IMR-90 (cell line): ENCODE measurements at regions not wholly inside any gene's neighbourhood (a gene's known extent, or its start where the extent isn't known, plus 50 kb on each side); places are given as distances from the start of the nearest gene placed in this dataset.

Experiments
- ATAC-seq: fragments of 200-7000 bp; cut with Tn5 transposase; 2 replicates; pipeline ENCODE4 v1.9.1; 2020; ENCODE audit warnings: low read depth, mild to moderate bottlenecking, moderate library complexity
- BruUV-seq: library from RNA; stranded (reverse); fragments of 400-500 nt; replicated peaks from 2 replicates; lab custom pipeline; 2021; lab: Mats Ljungman, UMichigan
- CTCF ChIA-PET: fragments of 300-600 bp; formaldehyde crosslinking; extraction: SDS; loops from one replicate; lab custom pipeline; 2021; ENCODE audit warnings: antibody characterized with exemption; lab: Yijun Ruan, JAX
- POLR2A ChIA-PET: fragments of 300-600 bp; sonication (Branson Sonifier 250); formaldehyde crosslinking; loops from one replicate; lab custom pipeline; 2022; ENCODE audit warnings: antibody characterized with exemption; ENCODE audit not compliant: unreplicated experiment; lab: Charles Lee
- DNase-seq: peaks from one replicate; pipeline ENCODE4 v3.0.0; 2013
- H2AFZ ChIP-seq: replicated peaks from 2 replicates; pipeline ENCODE3; 2013; ENCODE audit warnings: low read length, mild to moderate bottlenecking; ENCODE audit not compliant: poor library complexity
- H2AK5ac ChIP-seq: 2 replicates; pipeline ENCODE4 v1.6.1; 2013; ENCODE audit warnings: low read depth, low read length, inconsistent platforms
- H2AK9ac ChIP-seq: replicated peaks from 2 replicates; pipeline ENCODE3; 2013; ENCODE audit warnings: mild to moderate bottlenecking, low read depth, low read length, moderate library complexity; ENCODE audit not compliant: poor library complexity
- H2BK120ac ChIP-seq: 2 replicates; pipeline ENCODE4 v1.6.1; 2013; ENCODE audit warnings: low read depth, low read length, inconsistent platforms
- H2BK15ac ChIP-seq: 3 replicates; pipeline ENCODE4 v1.6.1; 2013; ENCODE audit warnings: low read depth, low read length, inconsistent platforms
- H2BK20ac ChIP-seq: 2 replicates; pipeline ENCODE4 v1.6.1; 2013; ENCODE audit warnings: low read depth, mild to moderate bottlenecking, inconsistent platforms, low read length, moderate library complexity
- H2BK5ac ChIP-seq: 2 replicates; pipeline ENCODE4 v1.6.1; 2013; ENCODE audit warnings: mild to moderate bottlenecking, low read depth, low read length, inconsistent platforms; ENCODE audit not compliant: poor library complexity, severe bottlenecking
- H3K14ac ChIP-seq: replicated peaks from 2 replicates; pipeline ENCODE4 v1.6.1; 2013; ENCODE audit warnings: low read depth, low read length, inconsistent platforms
- H3K18ac ChIP-seq: 2 replicates; pipeline ENCODE4 v1.6.1; 2013; ENCODE audit warnings: low read depth, low read length, control low read depth
- H3K23ac ChIP-seq: 2 replicates; pipeline ENCODE4 v1.6.1; 2013; ENCODE audit warnings: low read depth, low read length, inconsistent platforms
- H3K27ac ChIP-seq: 2 replicates; pipeline ENCODE4 v1.5.1; 2013; ENCODE audit warnings: mild to moderate bottlenecking, control low read depth, low read length; ENCODE audit not compliant: insufficient read depth
- H3K27me3 ChIP-seq: 2 replicates; pipeline ENCODE4 v1.6.1; 2013; ENCODE audit warnings: low read length; ENCODE audit not compliant: control insufficient read depth, insufficient read depth
- H3K36me3 ChIP-seq: 2 replicates; pipeline ENCODE4 v1.6.1; 2013; ENCODE audit warnings: low read length, mixed read lengths; ENCODE audit not compliant: control insufficient read depth, insufficient read depth
- H3K4ac ChIP-seq: 2 replicates; pipeline ENCODE4 v1.6.1; 2013; ENCODE audit warnings: low read depth, low read length, inconsistent platforms
- H3K4me1 ChIP-seq: 2 replicates; pipeline ENCODE4 v1.6.1; 2013; ENCODE audit warnings: low read length, mixed read lengths; ENCODE audit not compliant: control insufficient read depth, insufficient read depth
- H3K4me2 ChIP-seq: 2 replicates; pipeline ENCODE4 v1.6.1; 2013; ENCODE audit warnings: low read depth, mild to moderate bottlenecking, control low read depth, low read length, moderate library complexity
- H3K4me3 ChIP-seq: 2 replicates; pipeline ENCODE4 v1.5.1; 2013; ENCODE audit warnings: low read depth, mild to moderate bottlenecking, control low read depth, low read length, moderate library complexity; ENCODE audit not compliant: insufficient read depth
- H3K56ac ChIP-seq: 2 replicates; pipeline ENCODE4 v1.6.1; 2013; ENCODE audit warnings: low read length, inconsistent platforms; ENCODE audit not compliant: insufficient read depth; ENCODE audit errors: extremely low read depth
- H3K79me1 ChIP-seq, 2 experiments: 2 replicates each; pipeline ENCODE4 v1.6.1; 2013; ENCODE audit warnings: low read length in 2 of 2, inconsistent platforms in 1 of 2, low read depth in 1 of 2
- H3K9ac ChIP-seq: 2 replicates; pipeline ENCODE4 v1.6.1; 2013; ENCODE audit warnings: low read depth, low read length, control low read depth
- H3K9me1 ChIP-seq: 2 replicates; pipeline ENCODE4 v1.6.1; 2013; ENCODE audit warnings: low read length, inconsistent platforms; ENCODE audit not compliant: insufficient read depth
- H3K9me3 ChIP-seq: 2 replicates; pipeline ENCODE4 v1.6.1; 2013; ENCODE audit warnings: low read length; ENCODE audit not compliant: control insufficient read depth, insufficient read depth
- H4K20me1 ChIP-seq: 2 replicates; pipeline ENCODE4 v1.6.1; 2013; ENCODE audit warnings: low read length, inconsistent platforms; ENCODE audit not compliant: insufficient read depth
- H4K5ac ChIP-seq: 2 replicates; pipeline ENCODE4 v1.6.1; 2013; ENCODE audit warnings: mild to moderate bottlenecking, low read depth, low read length, control low read depth
- H4K8ac ChIP-seq, 2 experiments: 2 replicates each; pipeline ENCODE4 v1.6.1; 2013; ENCODE audit warnings: low read depth in 2 of 2, low read length in 2 of 2, control low read depth in 1 of 2, inconsistent platforms in 1 of 2
- H4K91ac ChIP-seq: 2 replicates; pipeline ENCODE4 v1.6.1; 2013; ENCODE audit warnings: low read depth, low read length, inconsistent platforms; ENCODE audit not compliant: insufficient read depth
- MAFK ChIP-seq: IDR thresholded peaks from 2 replicates; pipeline ENCODE4 v1.6.1; 2012; ENCODE audit warnings: low read depth, low read length, improper control_type of control experiment
- SMC3 ChIP-seq: fragments of 150-350 bp; IDR thresholded peaks from 2 replicates; pipeline ENCODE4 v1.6.1; 2016; ENCODE audit warnings: low read depth, mild to moderate bottlenecking, antibody characterized with exemption, low read length, moderate library complexity
- WGBS, 2 experiments: methylation state at CpG; one replicate each; pipeline versions ENCODE4 v1.1.5 to v1.1.7; 2013; ENCODE audit warnings: missing lambda C conversion rate in 2 of 2; ENCODE audit not compliant: insufficient read length in 1 of 2; ENCODE audit errors: extremely low coverage in 2 of 2; 5-methylcytosine and 5-hydroxymethylcytosine counted together
- dilution Hi-C: fragments of 300-500 bp; cut with HindIII; formaldehyde crosslinking; loops from one replicate; pipeline ENCODE4 v1.14.3; 2018; ENCODE audit warnings: low sequenced_read_pairs; ENCODE audit not compliant: unreplicated experiment
- in situ Hi-C: fragments of 300-500 bp; cut with MboI; formaldehyde crosslinking; loops from 3 replicates; pipeline ENCODE4 v1.14.3; 2019; ENCODE audit warnings: low sequenced_read_pairs, inconsistent platforms, mixed read lengths
- intact Hi-C: fragments of 100-400 bp; cut with micrococcal nuclease; formaldehyde crosslinking; loops from 2 replicates; pipeline ENCODE4 v1.10.0; 2022
- TF ChIP-seq, protein P1 (sequence below): fragments of 150-350 bp; IDR thresholded peaks from 2 replicates; pipeline ENCODE4 v1.6.1; 2017; ENCODE audit warnings: mild to moderate bottlenecking, antibody characterized with exemption, low read length, low read depth

- dilution Hi-C loops, result no loop called here
- BruUV-seq, result no TSS peak
- Histone ChIP-seq H3K27ac (peak overlapping the region; percentile 17), H3K9ac (no peak overlapping the region), H2AFZ (no peak overlapping the region), H4K5ac (peak overlapping the region; percentile 69; the same call in 1 of the 2 replicates), H3K14ac (peak overlapping the region; percentile 77), H3K23ac (peak overlapping the region; percentile 63; the same call in 1 of the 2 replicates), H3K4ac (peak overlapping the region; percentile 83), H3K9me3 (no peaks in the 10 kb centered on the region), H3K56ac (peak overlapping the region; percentile 68), H4K20me1 (no peaks in the 10 kb centered on the region), H3K18ac (peak overlapping the region; percentile 87), H2BK15ac (peak overlapping the region; percentile 75; the same call in 2 of the 3 replicates), H2BK20ac (peak overlapping the region; percentile 89), H2BK5ac (peak overlapping the region; percentile 88), H2AK5ac (peak overlapping the region; percentile 93), H3K4me1 (peaks cover 9% of the 10 kb centered on the region; the same call in 1 of the 2 replicates), H2AK9ac (no peak overlapping the region), H3K9me1 (no peaks in the 10 kb centered on the region), H4K8ac (peak overlapping the region; percentile 71 to 86), H2BK120ac (peak overlapping the region; percentile 86), H3K79me1 (no peaks in the 10 kb centered on the region), H3K27me3 (no peaks in the 10 kb centered on the region), H3K4me3 (no peak overlapping the region), H3K4me2 (peak overlapping the region; percentile 48; the same call in 1 of the 2 replicates), H4K91ac (peak overlapping the region; percentile 81), H3K36me3 (no peaks in the 10 kb centered on the region)
- ChIA-PET POLR2A (no interaction called here), CTCF (interaction anchor here (0.6 to 0.9 kb wide), 3 partner anchors 18 to 371 kb away, joined by 3 read pairs; no protein-coding TSS in a partner anchor)
- in situ Hi-C loops, result no loop called here
- ATAC-seq (no peak), DNase-seq (peak; percentile 22)
- no peak for TF ChIP-seq MAFK
- TF ChIP-seq, protein P1, sequence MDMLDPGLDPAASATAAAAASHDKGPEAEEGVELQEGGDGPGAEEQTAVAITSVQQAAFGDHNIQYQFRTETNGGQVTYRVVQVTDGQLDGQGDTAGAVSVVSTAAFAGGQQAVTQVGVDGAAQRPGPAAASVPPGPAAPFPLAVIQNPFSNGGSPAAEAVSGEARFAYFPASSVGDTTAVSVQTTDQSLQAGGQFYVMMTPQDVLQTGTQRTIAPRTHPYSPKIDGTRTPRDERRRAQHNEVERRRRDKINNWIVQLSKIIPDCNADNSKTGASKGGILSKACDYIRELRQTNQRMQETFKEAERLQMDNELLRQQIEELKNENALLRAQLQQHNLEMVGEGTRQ, result no peak
- TF ChIP-seq SMC3, result no peak
- no CpG with 5 or more reads among the region's 2 CpGs for WGBS, 2 experiments
- intact Hi-C loops, result no loop called here
These were observed 360.3 kb downstream of the TGFB2 start for GRCh38 chr1:218705391-218705790.
